ENCODE measurements at regions not wholly inside any gene's neighbourhood (a gene's known extent, or its start where the extent isn't known, plus 50 kb on each side); places are given as distances from the start of the nearest gene placed in this dataset.

GRCh38 chr6:142683714-142684141 is 261.2 kb downstream of the HIVEP2 start:
- no peak for DNase-seq

GRCh38 chr6:142684371-142684770 is 260.6 kb downstream of the HIVEP2 start:
- no peak for DNase-seq

DNA sequence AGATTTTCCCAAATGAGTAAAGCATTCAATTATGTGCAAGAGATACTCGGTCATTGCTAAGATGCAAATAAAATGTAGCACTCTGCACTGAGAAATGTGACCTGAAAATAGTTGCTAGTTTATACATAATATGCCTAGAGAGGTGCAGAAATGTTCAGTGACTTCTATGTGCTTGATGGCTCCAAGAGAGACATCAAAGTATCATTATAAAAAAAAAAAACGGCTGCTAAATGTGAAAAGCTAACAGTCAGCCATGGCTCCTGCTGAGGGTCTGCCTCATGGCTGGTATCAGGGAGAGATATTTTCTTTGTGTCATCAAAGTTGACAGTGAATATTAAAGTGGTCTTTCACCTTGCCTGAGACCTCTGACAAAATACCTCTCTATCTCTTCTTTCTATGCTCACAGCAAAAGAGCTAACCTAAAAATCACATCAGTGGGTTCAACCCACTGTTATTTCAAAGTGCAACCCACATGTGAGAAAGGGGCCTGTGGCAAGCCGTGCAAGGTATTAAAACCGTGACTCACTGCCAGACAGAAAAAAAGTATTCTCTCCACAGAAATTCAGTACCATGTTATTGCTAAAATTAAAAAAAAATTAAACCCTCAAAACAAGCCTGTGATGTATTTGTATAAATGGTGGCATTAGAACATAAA is 259.0 kb downstream of the HIVEP2 start:
- DNase-seq = peak in 1 of 2 experiments; percentile 13

DNA sequence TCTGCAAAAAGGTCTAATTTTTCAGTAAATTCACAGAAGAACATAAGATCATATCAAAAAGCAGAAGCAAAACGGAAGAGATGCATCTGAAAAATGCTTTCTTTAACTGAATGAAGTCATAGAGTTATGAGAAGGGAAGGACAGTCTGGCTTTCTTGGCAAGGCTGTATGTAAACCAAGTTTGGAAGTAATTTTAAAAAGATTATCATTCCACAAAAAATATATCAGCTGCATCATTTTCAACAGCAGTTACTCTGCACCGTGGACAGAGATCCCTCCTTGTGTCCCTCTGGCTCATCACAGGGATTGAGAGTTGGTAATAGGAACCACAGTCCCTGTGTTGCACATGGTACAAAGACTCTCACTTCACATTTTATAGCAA is 258.5 kb downstream of the HIVEP2 start:
- no peak for DNase-seq

DNA sequence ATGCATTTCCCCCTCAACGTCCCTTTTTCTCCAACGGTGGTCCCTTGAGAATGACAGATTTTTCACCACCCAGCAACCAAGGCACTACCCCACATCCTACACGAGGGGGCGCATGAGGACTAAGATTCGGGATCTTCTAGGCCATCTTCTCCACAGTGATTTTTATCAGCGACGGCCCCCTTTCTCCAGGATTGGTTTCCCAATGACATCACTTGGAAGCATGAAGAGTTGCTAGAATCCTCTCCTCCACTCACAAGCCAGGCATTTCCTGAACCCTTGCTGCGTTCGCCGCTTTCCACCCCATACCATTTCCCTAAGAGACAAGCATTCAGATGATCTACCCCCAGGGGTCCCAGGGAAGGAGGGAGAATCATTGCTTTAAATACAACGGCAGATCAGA is 252.0 kb downstream of the HIVEP2 start:
- DNase-seq = peak; percentile 61 to 64

DNA sequence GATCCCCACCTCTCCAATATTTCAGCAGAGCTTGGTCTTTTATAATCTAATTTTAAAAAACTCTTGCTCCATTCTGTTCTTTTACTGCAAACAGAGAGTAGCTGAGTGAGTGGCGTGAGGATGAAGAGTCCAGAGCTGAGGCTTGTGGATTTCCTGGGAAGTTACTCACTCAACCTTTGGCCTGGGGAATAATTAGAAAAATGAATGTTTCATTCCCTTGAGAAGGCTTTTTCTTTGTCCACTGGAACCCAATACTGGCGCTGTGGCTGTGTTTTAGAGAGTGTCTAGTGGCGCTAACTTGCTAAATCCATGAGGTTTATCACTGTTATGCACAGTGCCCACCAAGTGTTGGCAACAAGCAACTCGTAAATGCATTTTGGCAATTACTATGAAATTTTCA is 251.5 kb downstream of the HIVEP2 start:
- no peak for DNase-seq

- DNase-seq = no peak
These were observed 250.9 kb downstream of the HIVEP2 start for GRCh38 chr6:142694054-142694453.

DNA sequence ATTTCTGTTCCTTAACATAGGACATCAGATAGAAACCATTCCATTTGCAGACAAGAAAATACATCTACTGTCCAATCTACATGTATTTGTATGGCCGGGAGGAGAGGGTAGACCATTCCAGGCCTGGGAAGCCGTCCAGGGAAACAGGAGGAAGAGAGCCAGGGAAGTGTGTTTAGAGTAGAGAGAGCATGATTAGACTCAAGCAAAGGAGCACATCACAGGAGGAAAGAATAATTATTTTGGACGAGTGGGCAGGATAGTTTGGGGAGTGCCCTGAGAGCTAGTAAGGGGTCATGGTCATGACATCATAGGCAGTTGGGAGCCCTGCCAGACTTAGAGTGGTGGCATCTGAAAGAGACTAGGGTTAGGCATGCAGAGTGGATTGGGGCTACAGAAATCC is 250.0 kb downstream of the HIVEP2 start:
- no peak for DNase-seq

DNA sequence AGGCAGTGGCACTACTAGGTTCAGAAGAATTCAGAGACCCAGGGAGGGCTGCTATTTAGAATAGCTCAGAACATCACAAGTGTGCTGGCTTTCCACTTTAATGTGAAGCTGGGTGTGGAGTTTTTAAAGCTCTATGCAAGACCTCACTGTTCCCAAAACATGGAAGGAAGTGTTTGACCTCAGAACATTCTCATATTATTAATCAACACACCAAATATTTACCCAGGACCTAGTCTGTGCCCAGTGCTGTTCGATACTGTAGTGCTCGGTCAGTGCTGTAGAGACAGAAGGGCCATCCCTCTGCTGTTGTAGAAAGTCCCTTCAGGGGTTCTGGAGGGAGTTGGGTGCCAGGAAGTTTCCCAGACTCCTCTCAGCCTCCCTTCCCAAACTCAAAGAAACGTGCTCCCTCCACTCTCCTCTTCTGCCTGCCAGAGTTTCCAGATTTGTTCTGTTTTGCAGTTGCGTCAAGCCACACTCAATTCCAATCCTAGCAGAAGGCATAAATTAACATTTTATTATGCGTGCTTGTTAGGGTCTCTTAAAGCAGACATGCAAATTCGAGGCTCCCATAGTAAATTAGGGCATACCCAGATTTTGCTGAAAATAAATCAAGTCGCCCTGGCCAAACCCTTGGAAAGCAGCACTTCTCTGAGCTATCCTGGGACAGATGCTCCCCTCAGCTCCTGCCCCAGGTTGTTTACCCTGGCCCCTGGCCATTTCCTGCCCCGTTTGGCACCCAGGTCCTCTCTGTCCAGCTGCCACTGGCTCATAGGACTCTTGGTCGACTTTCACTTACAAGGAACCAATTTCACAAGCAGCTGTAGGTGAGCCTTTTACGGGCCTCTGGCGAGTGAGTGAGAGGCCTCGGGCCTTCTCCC is 248.6 kb downstream of the HIVEP2 start:
- no peak for DNase-seq

GRCh38 chr6:142697001-142697335 is 248.0 kb downstream of the HIVEP2 start:
- no peak for DNase-seq

GRCh38 chr6:142697922-142698321 is 247.1 kb downstream of the HIVEP2 start:
- no peak for DNase-seq

DNA sequence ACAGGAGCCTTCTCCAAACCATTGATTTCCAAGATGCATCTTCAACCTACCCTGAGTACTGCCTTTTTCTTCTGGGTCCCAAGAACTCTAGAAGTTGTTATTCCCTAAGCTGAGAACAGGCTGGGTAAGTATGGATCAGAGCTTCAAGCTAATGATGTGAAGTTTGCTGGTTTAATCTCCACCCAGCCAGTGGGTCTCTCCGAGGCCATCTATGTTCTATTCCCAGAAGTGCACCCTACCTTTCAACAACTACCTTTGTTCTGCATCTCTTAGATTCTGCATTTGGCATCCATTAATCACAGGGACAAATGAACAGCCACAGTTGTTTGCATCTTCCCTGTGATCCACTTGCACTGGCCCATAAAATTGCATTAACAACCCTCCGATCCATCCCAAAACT is 246.2 kb downstream of the HIVEP2 start:
- no peak for DNase-seq

DNA sequence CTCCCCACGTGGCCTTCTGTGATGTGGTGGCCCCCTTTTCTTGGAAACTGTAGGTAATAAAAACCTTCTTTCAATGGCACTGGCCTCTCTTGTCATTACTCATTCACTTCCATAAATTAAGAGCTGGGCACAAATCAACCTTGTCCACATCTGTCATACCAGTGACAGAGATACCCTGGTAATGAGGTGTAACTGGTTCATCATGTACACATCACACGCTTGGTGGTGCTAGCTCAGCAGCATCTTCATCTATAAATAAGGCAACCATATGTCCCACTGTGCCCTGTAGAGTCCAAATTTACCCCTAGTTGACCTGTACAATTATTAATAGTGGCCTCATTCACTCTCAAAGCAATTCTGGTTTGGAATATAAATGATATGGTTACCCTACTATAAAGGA is 245.6 kb downstream of the HIVEP2 start:
- no peak for DNase-seq

- DNase-seq = no peak
These were observed 244.9 kb downstream of the HIVEP2 start for GRCh38 chr6:142700032-142700431.

- DNase-seq = no peak
These were observed 244.2 kb downstream of the HIVEP2 start for GRCh38 chr6:142700671-142701312.

All from activated CD4-positive, alpha-beta T cell treated with anti-CD3 and anti-CD28 coated beads, Interleukin-2, amount 50 U/mL, for 4 hours (primary cell).